Muscle of leg (tissue), 3 donors: ENCODE measurements at regions not wholly inside any gene's neighbourhood (a gene's known extent, or its start where the extent isn't known, plus 50 kb on each side); places are given as distances from the start of the nearest gene placed in this dataset.
A peak's percentile ranks its signal among the peaks of the same experiment; 100 is the strongest.
"Not testable (repeated sequence)": the region's sequence is repeated elsewhere in the genome, so short reads cannot be mapped to it uniquely, and the experiment has no call there.

Experiments used
- DNase-seq: peaks from one replicate; pipeline ENCODE4 v3.0.0; 2013
- H3K27ac ChIP-seq: one replicate; pipeline ENCODE4 v1.5.1; 2013; ENCODE audit warnings: mild to moderate bottlenecking, low read length, control low read depth
- H3K27me3 ChIP-seq: one replicate; pipeline ENCODE4 v1.6.1; 2013; ENCODE audit warnings: low read length; ENCODE audit not compliant: control insufficient read depth, insufficient read depth
- H3K36me3 ChIP-seq: one replicate; pipeline ENCODE4 v1.6.1; 2013; ENCODE audit warnings: low read length; ENCODE audit not compliant: control insufficient read depth, insufficient read depth
- H3K4me1 ChIP-seq: one replicate; pipeline ENCODE4 v1.6.1; 2013; ENCODE audit warnings: low read length; ENCODE audit not compliant: control insufficient read depth, insufficient read depth
- H3K4me3 ChIP-seq: one replicate; pipeline ENCODE4 v1.5.1; 2013; ENCODE audit warnings: low read length, control low read depth
- H3K9me3 ChIP-seq: replicated peaks from 2 replicates; pipeline ENCODE4 v1.6.1; 2013; ENCODE audit warnings: low read depth, low read length; ENCODE audit not compliant: control insufficient read depth
- WGBS: methylation state at CpG from one replicate; pipeline ENCODE4 v1.1.5; 2013; ENCODE audit warnings: missing lambda C conversion rate; ENCODE audit not compliant: insufficient coverage; 5-methylcytosine and 5-hydroxymethylcytosine counted together

DNA sequence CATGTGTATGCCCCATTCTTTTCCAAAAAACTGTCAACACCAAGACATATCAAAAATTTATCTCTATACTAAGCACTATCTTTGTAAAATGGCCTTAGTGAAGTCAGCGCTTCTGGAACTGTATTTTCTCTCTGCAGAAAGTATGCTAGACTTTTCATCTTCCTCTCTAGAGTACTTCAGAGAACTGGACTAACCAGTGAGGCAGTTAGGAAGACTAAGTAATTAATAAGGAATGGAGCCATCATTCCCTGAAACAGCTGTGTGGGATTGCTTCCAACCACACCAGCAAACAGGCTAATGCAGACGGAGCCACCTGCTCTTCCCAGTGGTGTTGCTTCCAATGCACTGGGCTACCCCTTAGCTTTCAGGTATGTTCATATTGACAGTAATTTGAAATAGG is 169.1 kb upstream of the FUT9 start:
- Histone ChIP-seq H3K4me1 (no peaks in the 10 kb centered on the region), H3K36me3 (no peaks in the 10 kb centered on the region)

DNA sequence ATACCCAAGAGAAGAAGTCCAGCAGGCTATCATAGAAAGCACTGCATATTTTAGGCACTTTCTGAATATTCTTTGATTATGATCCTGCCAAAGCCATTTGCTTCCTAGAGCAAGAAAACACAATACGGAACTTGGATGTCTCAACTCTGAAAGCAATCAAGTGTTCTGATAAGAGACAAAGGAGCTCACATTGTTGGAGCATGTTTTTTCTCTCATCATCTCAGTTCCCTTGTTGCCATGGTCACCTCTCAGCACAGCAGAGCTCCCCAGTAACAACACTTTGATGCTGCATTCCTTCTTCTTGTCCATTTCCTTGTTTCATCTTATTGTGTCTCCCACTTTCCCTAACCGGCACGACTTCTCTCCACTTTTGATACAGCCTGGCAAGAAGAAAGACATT is 168.7 kb upstream of the FUT9 start:
- Histone ChIP-seq H3K36me3 (no peaks in the 10 kb centered on the region), H3K9me3 (no peaks in the 10 kb centered on the region), H3K27me3 (no peaks in the 10 kb centered on the region), H3K4me1 (no peaks in the 10 kb centered on the region), H3K27ac (no peak overlapping the region), H3K4me3 (no peak overlapping the region)
- DNase-seq = no peak
- no CpG with 5 or more reads among the region's 3 CpGs for WGBS

More for the DNA sequence above, 169.1 kb upstream of the FUT9 start:
- no peaks in the 10 kb centered on the region for H3K27me3 ChIP-seq
- H3K27ac ChIP-seq = no peak overlapping the region
- no CpG with 5 or more reads among the region's 2 CpGs for WGBS
- H3K9me3 ChIP-seq = no peaks in the 10 kb centered on the region
- peak; percentile 10 for DNase-seq
- H3K4me3 ChIP-seq = no peak overlapping the region

DNA sequence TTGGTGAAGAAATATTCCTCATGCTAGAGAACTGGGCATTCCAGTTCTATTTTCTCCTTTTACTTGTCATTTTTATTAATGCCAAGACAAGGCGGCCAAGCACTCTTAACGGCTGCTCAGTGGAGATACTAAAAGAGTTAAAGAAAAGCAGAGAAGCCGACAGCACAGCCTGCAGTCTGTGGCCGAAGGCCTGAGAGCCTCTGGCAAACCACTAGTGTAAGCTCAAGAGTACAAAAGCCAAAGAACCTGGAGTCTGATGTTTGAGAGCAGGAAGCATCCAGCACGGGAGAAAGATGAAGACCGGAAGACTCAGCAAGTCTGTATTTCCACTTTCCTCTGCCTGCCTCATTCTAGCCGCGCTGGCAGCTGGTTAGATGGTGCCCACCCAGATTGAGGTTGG is 167.1 kb upstream of the FUT9 start:
- DNase-seq = peak; percentile 1
- no peak overlapping the region for H3K4me3 ChIP-seq
- 27% methylated on average over 6 of the region's 8 CpGs for WGBS
- H3K27ac ChIP-seq = no peak overlapping the region
- no peaks in the 10 kb centered on the region for H3K9me3 ChIP-seq
- H3K27me3 ChIP-seq = no peaks in the 10 kb centered on the region
- no peaks in the 10 kb centered on the region for H3K36me3 ChIP-seq
- H3K4me1 ChIP-seq = no peaks in the 10 kb centered on the region

DNA sequence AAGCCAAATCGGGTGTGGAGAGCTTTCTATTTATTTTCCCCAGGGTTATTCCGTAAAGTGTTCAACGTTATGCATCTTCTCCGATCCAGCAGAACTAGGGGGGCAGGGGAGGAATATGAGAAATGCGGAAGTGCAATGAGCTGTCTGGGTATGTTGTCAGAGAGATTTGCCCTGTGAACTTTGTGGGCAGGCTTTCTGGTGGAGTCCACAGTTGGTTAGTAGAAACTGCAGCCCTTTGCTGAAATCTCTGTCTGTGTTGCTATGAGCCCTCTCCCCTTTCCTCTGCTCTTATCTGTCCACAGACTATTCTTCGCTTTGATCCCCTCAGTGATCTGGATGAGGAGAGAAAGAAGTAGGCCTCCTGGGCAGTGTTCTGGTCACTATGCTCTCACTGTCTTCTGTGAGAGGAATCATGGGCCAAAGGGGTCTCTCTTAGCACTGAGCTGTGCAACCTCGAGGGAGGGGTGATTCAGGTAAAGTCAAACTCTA is 158.9 kb upstream of the FUT9 start:
- H3K9me3 ChIP-seq = peaks cover 6% of the 10 kb centered on the region
- no peaks in the 10 kb centered on the region for H3K4me1 ChIP-seq
- H3K27ac ChIP-seq = no peak overlapping the region
- H3K27me3 ChIP-seq = no peaks in the 10 kb centered on the region
- DNase-seq = no peak
- 90% methylated on average over 2 of the region's 7 CpGs for WGBS
- H3K36me3 ChIP-seq = no peaks in the 10 kb centered on the region
- no peak overlapping the region for H3K4me3 ChIP-seq

DNA sequence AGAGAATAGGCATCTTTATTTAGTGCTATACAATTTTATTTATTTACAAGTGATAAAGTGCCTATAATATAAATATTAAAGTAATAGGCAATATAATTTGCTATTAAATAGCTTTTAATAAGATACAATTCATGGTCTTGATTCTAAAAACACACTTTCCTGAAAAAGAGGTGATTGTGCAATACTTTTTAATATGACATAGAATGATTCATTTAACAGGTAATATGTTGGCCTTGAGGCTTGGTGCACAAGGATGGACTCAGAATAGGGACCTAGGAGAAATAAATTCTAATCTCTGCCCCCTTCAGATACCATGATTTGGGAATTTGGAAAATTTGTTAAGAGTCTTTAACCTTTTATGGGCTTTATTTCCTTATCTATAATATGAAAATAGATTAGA is 149.9 kb upstream of the FUT9 start:
- H3K36me3 ChIP-seq = no peaks in the 10 kb centered on the region
- H3K27ac ChIP-seq = no peak overlapping the region
- DNase-seq = no peak
- no peaks in the 10 kb centered on the region for H3K4me1 ChIP-seq
- no peaks in the 10 kb centered on the region for H3K27me3 ChIP-seq
- H3K4me3 ChIP-seq = no peak overlapping the region
- no peaks in the 10 kb centered on the region for H3K9me3 ChIP-seq

DNA sequence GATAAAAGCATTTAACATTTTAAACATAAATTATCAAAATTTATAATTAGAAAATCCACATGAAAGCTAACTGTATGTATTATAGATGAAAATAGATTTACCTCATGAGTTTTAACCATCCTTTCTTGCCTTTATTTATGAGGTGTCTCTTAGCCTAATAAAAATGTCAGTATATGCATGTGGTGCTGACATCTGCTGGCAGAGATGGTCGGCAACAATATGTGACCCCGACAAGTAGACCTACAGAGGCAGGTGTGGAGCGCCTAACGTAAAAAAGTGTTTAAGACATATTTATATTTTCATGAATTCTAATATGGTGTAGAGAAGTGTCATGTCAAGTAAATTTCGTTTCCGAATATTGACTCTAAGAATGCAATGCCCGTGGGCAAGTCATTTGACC is 149.0 kb upstream of the FUT9 start:
- Histone ChIP-seq H3K4me1 (no peaks in the 10 kb centered on the region), H3K27ac (no peak overlapping the region), H3K27me3 (no peaks in the 10 kb centered on the region), H3K4me3 (no peak overlapping the region), H3K36me3 (no peaks in the 10 kb centered on the region), H3K9me3 (no peaks in the 10 kb centered on the region)
- WGBS = no CpG with 5 or more reads among the region's 7 CpGs
- peak; percentile 2 for DNase-seq

DNA sequence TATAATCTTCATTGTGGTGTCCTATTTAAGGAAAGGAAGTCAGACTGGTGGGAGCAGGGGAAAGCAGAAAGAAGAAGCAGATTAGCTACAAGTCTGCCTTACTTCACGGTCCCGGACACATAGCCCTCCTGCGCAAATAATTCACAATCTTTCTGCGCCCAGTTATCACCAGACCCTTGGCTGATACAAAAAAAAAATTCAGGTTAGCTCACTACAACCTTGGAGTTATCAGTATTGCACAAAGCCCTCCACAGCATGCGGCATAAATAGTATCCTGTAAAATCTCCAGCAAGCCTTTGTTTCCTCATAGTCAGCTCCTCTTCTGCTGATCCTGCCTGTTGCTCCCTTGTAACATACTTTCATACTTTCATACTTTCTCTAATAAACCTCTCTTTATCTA is 148.6 kb upstream of the FUT9 start:
- H3K9me3 ChIP-seq = no peaks in the 10 kb centered on the region
- no peaks in the 10 kb centered on the region for H3K27me3 ChIP-seq
- H3K27ac ChIP-seq = no peak overlapping the region
- no peaks in the 10 kb centered on the region for H3K36me3 ChIP-seq
- no peaks in the 10 kb centered on the region for H3K4me1 ChIP-seq
- no peak for DNase-seq
- WGBS = 92% methylated on average over 3 of the region's 5 CpGs
- H3K4me3 ChIP-seq = no peak overlapping the region

DNA sequence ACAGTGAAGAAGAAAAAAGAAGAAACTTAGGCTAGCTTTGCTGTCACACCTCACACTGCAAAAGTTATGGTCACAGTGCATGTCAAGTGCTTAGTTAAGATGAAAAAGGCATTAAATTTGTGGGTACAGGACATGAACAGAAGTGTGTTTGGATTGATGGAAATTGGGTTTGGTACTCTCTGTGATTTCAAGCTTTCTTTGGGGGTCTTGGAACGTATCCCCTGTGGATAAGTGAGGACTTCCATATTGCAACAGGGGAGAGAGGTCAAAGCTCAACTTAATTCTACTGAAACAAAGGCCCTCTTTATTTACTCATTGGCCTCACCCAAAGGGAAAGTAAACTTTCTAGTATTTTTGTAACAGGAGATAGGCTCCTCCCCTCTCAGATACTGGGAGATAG is 138.3 kb upstream of the FUT9 start:
- Histone ChIP-seq H3K36me3 (no peaks in the 10 kb centered on the region), H3K9me3 (no peaks in the 10 kb centered on the region), H3K4me1 (no peaks in the 10 kb centered on the region), H3K27me3 (no peaks in the 10 kb centered on the region), H3K27ac (no peak overlapping the region), H3K4me3 (no peak overlapping the region)
- WGBS = no CpG with 5 or more reads among the region's 1 CpG
- no peak for DNase-seq

DNA sequence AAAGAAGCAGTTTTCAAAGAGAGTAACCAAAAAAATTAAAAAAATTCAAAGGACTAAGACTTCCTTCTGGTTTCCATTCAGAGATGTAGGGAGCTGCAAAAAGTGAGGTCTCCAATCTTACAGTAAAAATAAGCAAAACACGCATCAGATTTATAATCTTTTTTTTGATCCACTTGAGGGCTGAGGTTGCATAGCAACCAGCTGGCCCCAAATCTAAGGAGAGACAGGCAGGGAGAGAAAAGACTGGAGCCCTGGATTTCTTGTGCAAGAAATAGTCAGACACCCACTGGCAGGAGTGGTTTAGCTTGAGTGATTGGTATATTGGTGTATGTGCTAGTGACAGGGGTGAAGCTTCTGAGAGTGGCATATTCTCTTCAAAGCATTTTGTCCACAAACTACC is 135.9 kb upstream of the FUT9 start:
- Histone ChIP-seq H3K27ac (no peak overlapping the region), H3K27me3 (no peaks in the 10 kb centered on the region), H3K9me3 (no peaks in the 10 kb centered on the region), H3K36me3 (no peaks in the 10 kb centered on the region), H3K4me1 (no peaks in the 10 kb centered on the region), H3K4me3 (no peak overlapping the region)
- no CpG with 5 or more reads among the region's 1 CpG for WGBS
- peak; percentile 5 for DNase-seq

DNA sequence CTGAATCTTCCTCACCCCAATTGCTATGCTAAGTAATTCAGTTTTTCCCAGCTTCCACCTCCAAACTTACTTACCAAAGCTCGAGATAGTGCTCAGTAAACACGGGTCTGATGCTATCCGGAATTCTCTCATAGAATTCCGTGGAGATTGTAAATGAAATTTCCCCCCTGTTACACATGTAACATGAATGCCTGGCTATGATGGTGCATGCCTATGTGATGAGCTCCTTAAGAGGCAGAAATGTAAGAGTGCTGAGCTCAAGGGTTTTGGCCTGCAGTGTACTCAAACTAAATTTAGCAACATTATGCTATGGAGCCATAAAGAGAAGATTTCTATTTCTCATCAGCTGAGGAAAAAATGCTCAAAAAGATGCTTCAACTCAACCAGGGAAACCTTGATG is 133.4 kb upstream of the FUT9 start:
- peak; percentile 78 for DNase-seq
- no peak overlapping the region for H3K27ac ChIP-seq
- H3K4me3 ChIP-seq = no peak overlapping the region
- H3K27me3 ChIP-seq = no peaks in the 10 kb centered on the region
- H3K9me3 ChIP-seq = no peaks in the 10 kb centered on the region
- H3K4me1 ChIP-seq = no peaks in the 10 kb centered on the region
- WGBS = no CpG with 5 or more reads among the region's 4 CpGs
- no peaks in the 10 kb centered on the region for H3K36me3 ChIP-seq

DNA sequence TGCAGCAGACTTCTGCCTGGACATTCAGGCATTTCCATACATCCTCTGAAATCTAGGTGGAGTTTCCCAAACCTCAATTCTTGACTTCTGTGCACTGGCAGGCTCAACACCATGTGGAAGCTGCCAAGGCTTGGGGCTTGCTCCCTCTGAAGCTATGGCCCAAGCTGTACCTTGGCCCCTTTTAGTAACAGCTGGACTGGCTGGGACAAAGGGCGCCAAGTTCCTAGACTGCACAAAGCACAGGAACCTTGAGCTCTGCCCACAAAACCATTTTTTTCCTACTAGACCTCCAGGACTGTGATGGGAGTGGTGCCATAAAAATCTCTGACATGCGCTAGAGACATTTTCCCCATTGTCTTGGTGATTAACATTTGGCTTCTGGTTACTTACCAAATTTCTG is 127.1 kb upstream of the FUT9 start:
- DNase-seq, H3K4me3 ChIP-seq: not testable (repeated sequence)
- 82% methylated on average over 1 of the region's 2 CpGs for WGBS

More for the DNA sequence above, 127.1 kb upstream of the FUT9 start:
- H3K9me3 ChIP-seq, H3K27ac ChIP-seq, H3K27me3 ChIP-seq, H3K4me1 ChIP-seq, H3K36me3 ChIP-seq: not testable (repeated sequence)
